Lung (tissue), 11 donors: ENCODE measurements at regions not wholly inside any gene's neighbourhood (a gene's known extent, or its start where the extent isn't known, plus 50 kb on each side); places are given as distances from the start of the nearest gene placed in this dataset.

ENCODE experiments used
- ATAC-seq: fragments of 200-7000 bp; cut with Tn5 transposase; one replicate; pipeline ENCODE4 v1.9.1; 2020; ENCODE audit warnings: moderate number of reproducible peaks; ENCODE audit not compliant: insufficient read depth, low FRiP score
- DNase-seq, 3 donors: peaks; one replicate each; pipeline ENCODE4 v3.0.0-alpha.2; 2013 to 2017
- H3K27ac ChIP-seq, 2 donors: one replicate each; pipeline ENCODE4 v1.5.1; 2013; ENCODE audit warnings: mild to moderate bottlenecking in 2 of 2, moderate library complexity in 2 of 2, control low read depth in 1 of 2, inconsistent platforms in 1 of 2, low read depth in 1 of 2, low read length in 1 of 2
- H3K27me3 ChIP-seq, 3 donors: one replicate each; pipeline ENCODE4 v1.5.1; 2013; ENCODE audit warnings: low read length in 2 of 3; ENCODE audit not compliant: control insufficient read depth in 3 of 3, insufficient read depth in 3 of 3
- H3K36me3 ChIP-seq, 4 donors: one replicate each; pipeline ENCODE4 v1.5.1; 2013; ENCODE audit warnings: low read length in 4 of 4, mild to moderate bottlenecking in 1 of 4, moderate library complexity in 1 of 4; ENCODE audit not compliant: control insufficient read depth in 4 of 4, insufficient read depth in 4 of 4
- H3K4me1 ChIP-seq, 5 donors: one replicate each; pipeline ENCODE4 v1.5.1; 2013; ENCODE audit warnings: low read length in 5 of 5, mild to moderate bottlenecking in 2 of 5, moderate library complexity in 1 of 5; ENCODE audit not compliant: control insufficient read depth in 5 of 5, insufficient read depth in 5 of 5
- H3K4me3 ChIP-seq: one replicate; pipeline ENCODE4 v1.5.1; 2013; ENCODE audit warnings: mild to moderate bottlenecking, control low read depth, moderate library complexity
- H3K9ac ChIP-seq, 2 donors: one replicate each; pipeline ENCODE4 v1.5.1; 2013; ENCODE audit warnings: low read length in 2 of 2, control low read depth in 1 of 2; ENCODE audit not compliant: insufficient read depth in 1 of 2
- H3K9me3 ChIP-seq, 4 donors: one replicate each; pipeline ENCODE4 v1.5.1; 2013; ENCODE audit warnings: low read length in 3 of 4, mild to moderate bottlenecking in 1 of 4, moderate library complexity in 1 of 4; ENCODE audit not compliant: control insufficient read depth in 4 of 4, insufficient read depth in 3 of 4
- WGBS, 2 donors: extraction: QIAGEN DNeasy Blood & Tissue Kit; methylation state at CpG; one replicate each; pipeline ENCODE4 v1.1.7; 2013; 5-methylcytosine and 5-hydroxymethylcytosine counted together
- TF ChIP-seq, protein P1 (sequence below): IDR thresholded peaks from 2 replicates; pipeline ENCODE4 v1.5.1; 2012; ENCODE audit warnings: mild to moderate bottlenecking; ENCODE audit errors: control extremely low read depth, extremely low read depth
- donor health status: control.
- donor health status: control.
- donor health status: Bipolar disorder and iron deficiency.
- donor health status: healthy.
- donor health status: DM: yes; HTN: yes; CAD: no.

DNA sequence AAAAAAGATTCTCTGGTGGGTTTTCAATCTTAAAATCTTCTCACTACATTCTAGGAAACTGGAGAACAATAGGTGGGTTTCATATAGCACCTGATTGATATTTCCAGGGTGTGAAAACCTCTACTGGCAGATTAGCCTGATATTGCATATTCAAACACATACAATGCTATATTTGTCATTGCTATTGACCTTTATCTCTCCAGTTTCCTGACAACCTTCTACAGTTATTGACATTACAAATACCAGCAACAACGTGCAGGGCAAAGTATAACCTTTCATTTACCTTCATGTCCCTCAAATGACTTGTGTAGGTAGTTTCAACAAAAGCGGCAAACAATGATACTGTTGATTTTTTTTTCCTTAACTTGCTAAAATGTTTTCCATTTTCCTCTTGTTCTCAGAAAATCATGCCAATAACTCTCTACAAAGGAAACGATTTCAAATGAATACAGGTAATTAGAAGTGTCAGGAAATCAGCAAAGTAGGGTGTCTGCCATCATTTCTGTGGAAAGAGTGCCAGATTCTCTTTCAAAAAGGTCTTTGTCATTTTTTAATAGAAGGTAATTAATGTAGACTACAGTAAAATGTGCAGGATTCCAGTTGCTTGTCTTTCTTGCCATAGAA lies 72.6 kb upstream of the CDIN1 start:
- Histone ChIP-seq H3K4me1 (peaks cover 0 to 25% (median 4%) of the 10 kb centered on the region in 5 donors), H3K36me3 (no peaks in the 10 kb centered on the region), H3K9me3 (no peaks in the 10 kb centered on the region), H3K27ac (no peak overlapping the region), H3K4me3 (no peak overlapping the region), H3K27me3 (no peaks in the 10 kb centered on the region), H3K9ac (no peak overlapping the region)
- WGBS, 2 donors: 55 to 59% methylated on average over 3 of the region's 3 CpGs
- ATAC-seq: no peak
- TF ChIP-seq, protein P1, sequence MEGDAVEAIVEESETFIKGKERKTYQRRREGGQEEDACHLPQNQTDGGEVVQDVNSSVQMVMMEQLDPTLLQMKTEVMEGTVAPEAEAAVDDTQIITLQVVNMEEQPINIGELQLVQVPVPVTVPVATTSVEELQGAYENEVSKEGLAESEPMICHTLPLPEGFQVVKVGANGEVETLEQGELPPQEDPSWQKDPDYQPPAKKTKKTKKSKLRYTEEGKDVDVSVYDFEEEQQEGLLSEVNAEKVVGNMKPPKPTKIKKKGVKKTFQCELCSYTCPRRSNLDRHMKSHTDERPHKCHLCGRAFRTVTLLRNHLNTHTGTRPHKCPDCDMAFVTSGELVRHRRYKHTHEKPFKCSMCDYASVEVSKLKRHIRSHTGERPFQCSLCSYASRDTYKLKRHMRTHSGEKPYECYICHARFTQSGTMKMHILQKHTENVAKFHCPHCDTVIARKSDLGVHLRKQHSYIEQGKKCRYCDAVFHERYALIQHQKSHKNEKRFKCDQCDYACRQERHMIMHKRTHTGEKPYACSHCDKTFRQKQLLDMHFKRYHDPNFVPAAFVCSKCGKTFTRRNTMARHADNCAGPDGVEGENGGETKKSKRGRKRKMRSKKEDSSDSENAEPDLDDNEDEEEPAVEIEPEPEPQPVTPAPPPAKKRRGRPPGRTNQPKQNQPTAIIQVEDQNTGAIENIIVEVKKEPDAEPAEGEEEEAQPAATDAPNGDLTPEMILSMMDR: no peak
- no peak for DNase-seq

DNA sequence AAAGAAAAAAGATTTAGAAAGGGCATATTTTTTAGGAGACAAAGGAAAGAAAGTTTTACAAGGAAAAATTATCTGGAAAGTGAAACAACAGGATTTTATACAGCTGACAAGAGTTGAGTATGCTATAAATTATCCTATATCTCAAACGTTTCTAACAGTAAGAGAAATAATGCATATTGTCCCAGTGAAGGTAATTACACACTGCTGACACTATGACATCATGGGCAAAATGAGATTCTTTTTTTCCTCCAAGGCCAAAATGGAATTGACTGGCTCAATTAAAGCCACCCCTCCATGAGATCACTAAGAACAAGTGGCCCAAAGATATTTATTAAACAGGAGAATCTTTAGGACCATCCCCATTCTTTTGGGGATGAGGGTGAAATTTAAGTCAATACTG lies 72.0 kb upstream of the CDIN1 start:
- TF ChIP-seq, protein P1: no peak
- Histone ChIP-seq H3K4me3 (no peak overlapping the region), H3K4me1 (peaks cover 0 to 19% (median 4%) of the 10 kb centered on the region in 5 donors), H3K27ac (no peak overlapping the region), H3K9me3 (no peaks in the 10 kb centered on the region), H3K27me3 (no peaks in the 10 kb centered on the region), H3K36me3 (no peaks in the 10 kb centered on the region), H3K9ac (no peak overlapping the region)
- DNase-seq (no peak), ATAC-seq (no peak)
- 19 to 21% methylated on average over 1 of the region's 1 CpG for WGBS, 2 donors

DNA sequence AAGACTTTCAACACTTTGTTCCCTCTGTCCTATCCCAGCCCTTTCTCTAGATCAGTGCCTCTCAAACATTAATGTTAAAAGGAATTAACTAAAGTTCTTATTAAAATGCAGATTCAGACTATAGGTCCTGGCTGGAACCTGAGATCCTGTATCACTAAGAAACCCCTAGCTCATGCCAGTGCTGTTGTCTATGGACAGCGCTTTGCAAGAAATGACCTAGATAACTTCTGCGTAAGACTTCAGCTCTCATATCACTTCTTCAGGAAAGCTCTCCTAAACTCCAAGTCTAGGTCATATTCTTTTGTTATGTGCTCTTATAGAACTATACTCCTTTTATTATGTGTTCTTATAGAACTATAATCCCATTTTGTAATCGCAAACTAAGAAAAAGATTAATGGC lies 67.8 kb upstream of the CDIN1 start:
- H3K27ac ChIP-seq: no peak overlapping the region
- no peaks in the 10 kb centered on the region for H3K36me3 ChIP-seq
- no peak overlapping the region for H3K4me3 ChIP-seq
- H3K9me3 ChIP-seq: no peaks in the 10 kb centered on the region
- TF ChIP-seq, protein P1: no peak
- H3K27me3 ChIP-seq: no peaks in the 10 kb centered on the region
- H3K4me1 ChIP-seq: no peaks in the 10 kb centered on the region
- DNase-seq (no peak), ATAC-seq (no peak)
- WGBS, 2 donors: 95 to 96% methylated on average over 3 of the region's 3 CpGs
- no peak overlapping the region for H3K9ac ChIP-seq

DNA sequence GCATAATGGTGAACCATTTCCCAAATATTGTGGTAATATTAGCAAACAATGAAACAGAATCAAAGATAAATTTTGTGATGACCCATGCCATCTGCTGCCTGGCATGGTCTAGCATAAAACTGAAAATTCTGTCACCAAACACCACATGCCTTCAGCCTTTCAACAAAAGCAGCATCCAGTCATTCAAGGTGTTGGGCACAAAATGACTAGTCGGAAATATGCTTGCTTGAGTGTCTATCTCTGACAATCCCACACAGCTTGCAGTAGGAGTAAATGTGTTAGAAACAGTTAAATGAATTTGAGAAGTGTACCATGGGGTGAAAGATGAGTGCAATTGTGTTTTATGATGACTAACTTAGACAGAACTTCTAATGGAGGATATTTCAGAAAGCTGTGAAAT lies 61.7 kb upstream of the CDIN1 start:
- H3K4me3 ChIP-seq: no peak overlapping the region
- no peak overlapping the region for H3K9ac ChIP-seq
- no peak for DNase-seq
- H3K4me1 ChIP-seq: no peaks in the 10 kb centered on the region
- peaks cover 0 to 1% (median 0%) of the 10 kb centered on the region in 4 donors for H3K9me3 ChIP-seq
- no peaks in the 10 kb centered on the region for H3K27me3 ChIP-seq
- 86 to 90% methylated on average over 1 of the region's 1 CpG for WGBS, 2 donors
- H3K36me3 ChIP-seq: no peaks in the 10 kb centered on the region
- ATAC-seq: no peak
- TF ChIP-seq, protein P1: no peak
- no peak overlapping the region for H3K27ac ChIP-seq
